ENCODE measurements at regions not wholly inside any gene's neighbourhood (a gene's known extent, or its start where the extent isn't known, plus 50 kb on each side); places are given as distances from the start of the nearest gene placed in this dataset.
"Not testable (repeated sequence)": the region's sequence is repeated elsewhere in the genome, so short reads cannot be mapped to it uniquely, and the experiment has no call there.

DNA sequence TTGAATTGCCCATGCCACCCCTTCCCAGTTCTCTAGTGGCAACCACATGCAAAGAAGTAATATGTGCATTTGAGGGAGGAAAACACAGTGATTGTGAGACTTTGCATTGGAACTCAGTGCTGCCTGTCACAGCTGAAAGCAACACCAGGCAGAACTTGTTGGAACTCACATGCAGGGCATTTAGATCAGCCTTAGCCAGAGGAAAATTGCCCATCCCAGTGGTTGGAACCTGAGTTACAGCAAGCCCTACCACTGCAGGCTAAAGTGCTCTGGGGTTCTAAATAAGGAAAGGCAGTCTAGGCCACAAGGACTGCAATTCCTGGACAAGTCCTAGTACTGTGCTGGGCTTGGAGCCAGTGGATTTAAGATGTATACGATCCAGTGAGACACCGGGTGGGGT, 245.3 kb upstream of the UFL1 start:
- no peak for DNase-seq

DNA sequence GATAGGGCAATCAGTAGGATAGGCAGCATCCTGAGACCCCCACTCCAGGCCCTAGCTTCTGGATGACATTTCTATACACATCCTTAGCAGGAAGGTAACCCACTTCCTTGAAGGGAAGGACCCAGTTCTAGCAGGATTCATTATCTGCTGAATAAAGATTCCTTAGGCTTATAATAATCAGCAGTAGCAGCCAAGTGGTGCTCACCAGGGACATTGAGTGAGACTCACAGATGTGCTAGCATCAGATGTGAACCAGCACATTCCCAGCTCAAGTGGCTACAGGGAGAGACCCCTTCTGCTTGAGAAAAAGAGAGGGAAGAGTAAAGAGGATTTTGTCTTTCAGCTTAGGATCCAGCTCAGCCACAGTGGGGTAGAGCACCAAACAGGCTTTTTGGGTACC, 244.8 kb upstream of the UFL1 start:
- no peak for DNase-seq

DNA sequence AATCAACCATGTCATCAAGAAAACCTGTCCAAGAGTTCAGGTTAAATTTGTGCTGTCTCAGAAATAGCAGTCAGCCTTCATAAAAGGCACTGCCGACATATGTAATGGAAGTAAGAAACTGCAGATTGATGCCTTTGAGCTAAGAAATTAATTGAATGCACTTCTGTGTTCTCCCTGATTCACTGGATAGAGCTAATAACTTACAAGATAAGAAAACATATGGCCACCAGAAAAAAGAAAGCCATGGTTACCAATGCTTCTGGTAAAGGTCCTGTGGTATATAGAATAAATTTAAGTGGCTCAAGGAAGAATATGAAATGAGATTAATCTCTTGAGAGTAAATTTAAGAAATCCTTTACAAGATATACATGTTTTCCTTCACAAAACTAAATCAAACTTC, 242.5 kb upstream of the UFL1 start:
- no peak for DNase-seq

DNA sequence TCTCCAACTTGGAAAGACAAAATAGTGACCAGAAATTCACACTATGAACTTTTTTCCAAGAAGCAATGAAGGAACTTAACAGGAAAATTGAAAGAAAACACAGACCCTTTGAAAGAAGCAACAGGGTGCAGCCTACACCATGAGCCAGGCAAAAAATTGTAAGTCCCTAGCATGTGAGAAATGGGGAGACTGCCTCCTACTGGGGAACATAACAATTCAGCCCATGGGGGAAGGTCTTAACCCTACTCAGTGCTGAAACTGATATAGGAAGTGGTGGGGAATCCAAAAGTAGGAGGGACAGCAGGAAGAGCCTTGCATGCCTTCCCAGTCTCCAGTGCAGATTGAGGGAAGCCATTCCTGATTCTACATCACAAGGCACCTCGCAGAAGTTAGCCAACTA, 235.1 kb upstream of the UFL1 start:
- DNase-seq, result no peak

DNA sequence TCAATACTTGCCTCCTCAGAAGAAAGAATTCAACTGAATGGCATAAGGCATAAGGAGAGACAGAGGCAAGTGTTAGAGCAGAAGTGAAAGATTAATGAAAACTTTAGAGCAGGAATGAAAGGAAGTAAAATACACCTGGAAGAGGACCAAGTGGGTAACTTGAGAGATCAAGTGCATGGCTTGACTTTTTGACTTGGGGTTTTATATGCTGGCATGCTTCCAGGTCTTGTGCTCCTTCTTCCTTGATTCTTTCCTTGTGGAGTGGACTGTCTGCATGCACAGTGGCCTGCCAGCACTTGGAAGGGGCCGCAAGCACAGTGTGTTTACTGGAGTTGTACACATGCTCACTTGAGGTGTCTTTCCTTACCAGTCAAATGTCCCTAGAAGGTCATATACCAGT, 222.1 kb upstream of the UFL1 start:
- DNase-seq, result no peak

DNA sequence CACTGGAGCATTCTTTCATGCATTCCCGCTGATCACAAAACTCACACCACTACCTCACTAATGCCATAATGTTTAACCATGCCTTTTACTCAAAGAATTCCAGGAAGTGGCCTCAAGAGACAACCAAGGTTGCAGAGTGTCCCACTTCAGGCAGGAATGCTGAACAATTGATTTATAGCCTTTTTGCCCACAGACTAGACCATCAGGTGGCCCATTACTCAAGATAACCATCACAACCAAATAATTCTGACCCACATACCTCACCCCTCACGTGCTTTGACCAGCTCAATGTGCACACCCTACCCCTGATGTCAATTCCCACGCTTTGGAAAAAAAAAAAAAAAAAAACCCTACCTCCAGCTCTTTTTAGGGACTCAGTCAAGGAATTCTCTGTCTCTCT, 220.6 kb upstream of the UFL1 start:
- DNase-seq, result no peak

DNA sequence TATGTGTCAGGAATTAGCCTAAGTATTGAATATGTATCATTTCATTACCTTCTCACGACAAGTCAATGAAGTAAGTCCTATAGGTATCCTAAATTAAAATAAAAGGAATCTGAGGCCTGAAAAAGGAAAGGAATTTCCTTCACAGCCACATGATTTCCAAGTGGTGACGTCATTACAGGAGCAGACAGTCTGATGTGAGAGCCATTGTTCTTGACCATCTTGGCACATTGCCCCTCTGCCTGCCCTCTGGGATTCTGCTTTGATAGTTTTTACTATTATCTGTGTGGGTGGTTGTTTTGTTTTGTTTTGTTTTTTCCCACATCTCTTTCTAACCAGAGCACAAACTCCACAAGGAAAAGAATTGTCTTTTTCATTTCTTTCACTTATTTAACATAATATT, 219.8 kb upstream of the UFL1 start:
- DNase-seq, result peak in 9 of 56 donors; percentile 1 to 48 (median 9)

DNA sequence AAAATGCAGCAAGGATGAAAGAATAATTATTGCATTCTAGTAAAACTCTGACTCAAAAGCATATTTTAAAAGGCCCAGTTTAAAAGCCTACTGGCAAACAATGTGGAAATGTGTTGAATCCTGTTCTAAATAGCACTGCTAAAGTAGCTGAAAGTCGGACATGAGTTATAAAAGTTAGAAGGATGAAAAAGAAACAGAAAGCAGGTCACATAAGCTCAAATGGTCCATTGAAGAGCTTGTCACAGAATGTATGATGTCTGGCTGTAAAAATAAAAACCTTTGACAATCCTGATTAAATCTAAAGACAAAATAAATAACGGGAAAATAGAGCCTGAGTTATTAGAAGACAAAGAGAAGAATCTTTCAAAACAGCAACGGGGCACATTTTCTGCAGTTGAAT, 218.6 kb upstream of the UFL1 start:
- no peak for DNase-seq

DNA sequence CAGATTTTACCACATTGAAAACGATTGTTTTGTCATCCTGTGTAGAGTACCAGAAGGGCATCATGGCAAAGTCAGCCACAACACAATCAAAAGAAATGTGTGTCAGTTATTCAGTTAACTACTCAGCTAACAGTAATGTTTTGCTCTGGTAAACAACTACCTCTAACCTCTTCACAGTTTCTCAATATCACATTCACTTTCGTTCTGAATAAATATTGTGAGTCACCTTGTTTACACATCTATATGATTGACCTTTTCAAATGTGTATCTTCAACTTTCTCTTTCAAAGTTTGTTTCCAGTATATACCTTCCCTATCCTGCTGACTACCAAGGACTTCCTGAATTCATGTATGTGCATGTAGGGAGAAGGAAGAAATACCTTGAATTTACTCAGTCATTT, 216.6 kb upstream of the UFL1 start:
- no peak for DNase-seq

DNA sequence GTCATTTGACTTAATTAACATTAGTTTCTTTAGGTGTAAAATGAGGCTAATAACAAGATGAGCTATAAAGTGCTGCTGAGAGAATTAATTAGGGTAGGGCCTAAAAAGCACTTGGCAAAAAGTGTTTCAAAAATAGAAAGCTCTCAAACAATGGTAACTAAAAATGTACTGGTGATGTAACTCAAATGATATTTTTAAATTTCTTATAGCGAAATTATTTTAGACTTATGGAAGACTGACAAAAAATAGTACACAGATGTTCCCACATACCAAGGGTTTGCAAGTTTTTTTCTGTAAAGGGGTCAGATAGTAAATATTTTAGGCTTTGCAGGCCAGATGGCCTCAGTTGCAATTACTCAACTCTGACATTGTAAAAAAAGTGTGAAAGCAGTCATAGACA, 190.7 kb upstream of the UFL1 start:
- no peak for DNase-seq

DNA sequence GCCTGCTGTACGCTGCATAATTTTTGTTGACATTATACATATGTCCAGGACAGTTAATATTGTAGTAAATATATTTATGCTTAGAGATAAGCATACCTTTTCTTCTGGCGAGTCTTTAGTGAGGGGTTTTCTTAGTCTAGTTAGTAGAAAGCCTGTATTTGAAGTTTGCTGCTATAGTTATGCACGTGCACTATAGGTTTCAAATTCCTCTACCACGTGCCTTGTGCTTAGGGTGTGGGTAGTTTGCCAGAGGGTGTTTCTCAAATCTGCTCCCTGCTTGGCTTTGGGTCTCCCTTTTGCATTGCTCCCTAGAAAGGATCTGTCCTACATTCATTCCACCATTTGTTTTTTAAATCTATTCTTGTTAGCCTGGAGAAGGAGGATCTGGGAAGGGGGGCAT, 181.4 kb upstream of the UFL1 start:
- no peak for DNase-seq

DNA sequence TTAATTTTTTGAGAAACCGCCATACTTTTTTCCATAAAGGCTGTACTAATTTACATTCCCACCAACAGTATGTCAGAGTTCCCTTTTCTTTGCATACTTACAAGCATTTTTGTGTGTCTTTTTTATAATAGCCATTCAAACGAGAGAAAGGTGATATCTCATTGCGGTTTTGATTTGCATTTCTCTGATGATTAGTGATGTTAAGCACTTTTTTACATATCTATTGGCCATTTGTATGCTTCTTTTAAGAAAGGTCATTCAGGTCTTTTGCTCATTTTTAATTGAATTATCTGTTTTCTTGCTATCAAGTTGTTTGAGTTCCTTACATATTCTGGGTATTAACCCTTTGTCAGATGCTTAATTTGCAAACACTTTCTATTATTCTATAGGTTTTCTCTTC, 176.1 kb upstream of the UFL1 start:
- DNase-seq, result no peak

DNA sequence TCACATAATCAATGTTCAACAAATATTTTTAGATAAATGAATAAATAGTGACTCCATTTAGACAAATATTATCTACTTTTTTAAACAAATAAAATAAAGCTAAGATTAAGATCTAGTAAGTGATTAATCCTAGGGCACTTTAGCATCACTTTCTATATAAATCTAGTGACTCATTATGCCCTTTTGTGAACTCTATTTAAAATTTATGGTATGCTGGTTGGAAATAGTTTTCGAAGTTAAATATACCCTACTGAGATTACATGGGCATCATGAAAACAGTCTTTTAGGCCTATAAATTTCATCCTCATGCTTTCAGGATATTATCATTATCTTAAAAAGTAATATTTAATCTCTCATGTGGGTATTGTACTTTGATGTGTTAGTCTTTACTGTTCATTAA, 140.4 kb upstream of the UFL1 start:
- no peak for DNase-seq

DNA sequence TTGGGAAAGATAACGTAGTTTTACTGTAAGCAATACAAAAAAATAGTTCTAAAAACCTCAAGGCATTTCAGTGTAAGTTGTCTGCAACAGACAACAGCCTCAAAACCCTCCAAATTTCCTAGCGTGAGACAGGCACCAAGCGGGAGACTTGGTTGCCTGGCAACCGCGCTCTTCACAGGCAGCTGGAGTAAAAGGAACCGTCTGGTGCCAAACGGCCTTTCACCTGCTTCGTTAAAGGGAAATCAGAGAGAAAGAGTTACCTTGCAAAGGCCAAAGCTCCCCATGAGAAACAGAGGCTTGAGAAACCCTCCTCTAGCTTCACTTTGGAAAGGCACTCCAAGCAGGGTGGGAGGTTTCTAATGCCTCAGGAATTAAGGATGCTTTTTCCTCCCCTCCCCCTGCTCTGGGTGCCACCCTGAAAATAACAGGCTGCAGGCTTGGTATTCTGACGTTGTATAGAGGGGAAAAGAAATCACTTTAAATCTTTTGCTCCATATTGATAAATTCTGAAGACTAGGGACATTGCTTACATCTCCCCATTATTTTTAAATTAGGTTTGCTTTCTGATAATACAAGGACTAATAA, 129.7 kb upstream of the UFL1 start:
- DNase-seq, result peak in 50 of 56 donors; percentile 1 to 80 (median 33)

DNA sequence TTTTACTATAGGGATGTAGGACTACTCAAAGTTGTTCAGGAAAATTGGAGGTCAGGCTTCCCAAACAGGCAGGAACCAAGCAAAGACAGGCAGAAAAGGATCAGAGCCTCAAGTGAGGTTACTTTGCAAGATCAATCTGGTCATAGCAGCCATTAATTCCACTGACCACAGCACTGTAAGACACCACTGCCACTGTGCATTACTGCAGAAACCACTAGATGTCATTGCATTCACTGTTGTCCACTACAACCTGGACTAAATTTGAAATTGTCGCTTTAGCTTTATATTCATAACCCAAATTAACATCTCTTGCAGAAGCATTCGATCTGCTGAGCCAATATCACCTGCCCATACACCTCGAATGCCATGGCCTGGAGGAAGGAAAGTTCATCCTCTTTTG, 126.9 kb upstream of the UFL1 start:
- peak in 6 of 56 donors; percentile 0 to 12 (median 2) for DNase-seq

DNA sequence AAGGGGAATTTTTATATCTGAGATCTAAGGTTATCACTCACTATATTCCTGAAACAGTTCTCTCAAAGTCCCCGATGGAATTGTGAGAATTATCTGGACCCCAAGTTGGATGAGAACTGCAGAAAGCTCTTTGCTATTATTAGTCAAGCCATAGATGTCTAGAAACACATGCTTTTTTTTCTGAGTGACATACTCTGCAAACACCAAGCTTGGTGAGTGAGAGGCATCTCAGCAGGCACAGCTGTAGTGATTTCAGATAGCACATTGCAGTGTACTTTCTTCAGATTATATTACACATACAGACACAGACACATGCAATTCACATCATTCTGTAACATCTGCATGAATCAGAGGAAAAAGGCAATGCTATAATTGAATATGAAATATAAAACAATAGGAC, 111.1 kb upstream of the UFL1 start:
- no peak for DNase-seq

DNA sequence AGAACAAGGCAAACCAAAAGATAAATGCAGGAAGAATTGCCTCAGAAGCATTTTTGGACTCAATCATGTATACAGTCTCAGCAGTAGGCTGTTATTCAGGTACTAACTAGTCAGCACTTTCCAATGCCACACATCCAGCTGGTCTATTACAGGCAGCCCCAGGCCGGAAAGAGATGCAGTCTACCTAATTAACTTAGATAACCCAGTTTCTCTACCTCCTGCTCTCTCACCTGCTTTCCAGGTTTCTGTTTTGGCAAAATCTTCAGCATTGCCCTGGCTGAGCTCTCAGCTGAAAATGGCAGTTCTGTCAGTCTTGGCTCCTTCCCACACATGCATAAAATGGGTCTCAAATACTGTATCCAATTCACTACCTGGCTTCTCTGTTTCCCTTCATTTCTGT, 101.3 kb upstream of the UFL1 start:
- no peak for DNase-seq

DNA sequence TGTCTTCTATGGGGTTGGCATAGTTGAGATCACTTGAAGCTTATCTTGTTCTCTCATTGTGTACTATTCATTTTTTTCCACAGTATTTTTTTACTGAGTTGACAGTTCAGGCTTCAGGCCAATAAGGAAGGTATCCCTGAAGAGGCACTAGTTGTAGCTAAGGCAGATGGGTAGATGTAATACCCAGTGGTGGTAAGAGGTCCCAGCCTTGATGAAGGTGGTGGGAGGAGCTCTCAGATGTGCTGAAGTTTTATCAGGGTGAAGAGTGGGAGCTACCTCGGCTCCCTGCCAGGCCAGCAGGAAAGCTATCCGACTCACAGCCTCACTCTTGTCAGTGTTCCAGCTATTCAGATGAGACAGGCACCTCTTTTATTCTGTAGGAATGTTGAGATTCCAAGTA, 87.7 kb upstream of the UFL1 start:
- DNase-seq, result no peak

DNA sequence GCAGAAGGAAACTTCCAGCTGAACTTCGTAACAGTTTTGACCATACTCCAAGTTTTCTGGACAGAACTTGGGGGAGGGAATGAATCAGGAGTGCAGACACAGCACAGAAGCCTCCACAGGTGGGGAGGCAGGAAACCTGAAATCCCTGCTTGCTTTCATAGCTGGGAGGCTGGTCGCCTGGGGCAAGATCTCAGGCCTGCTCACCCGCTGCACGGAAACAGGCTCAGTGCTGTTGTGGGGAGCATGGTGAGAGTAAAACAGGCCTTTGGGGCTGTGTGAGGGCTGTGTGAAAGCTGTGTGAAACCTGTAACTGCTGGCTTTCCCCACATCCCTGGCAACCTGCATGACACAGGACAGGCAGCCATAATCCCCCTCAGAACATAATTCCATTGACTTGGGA, 85.2 kb upstream of the UFL1 start:
- no peak for DNase-seq

DNA sequence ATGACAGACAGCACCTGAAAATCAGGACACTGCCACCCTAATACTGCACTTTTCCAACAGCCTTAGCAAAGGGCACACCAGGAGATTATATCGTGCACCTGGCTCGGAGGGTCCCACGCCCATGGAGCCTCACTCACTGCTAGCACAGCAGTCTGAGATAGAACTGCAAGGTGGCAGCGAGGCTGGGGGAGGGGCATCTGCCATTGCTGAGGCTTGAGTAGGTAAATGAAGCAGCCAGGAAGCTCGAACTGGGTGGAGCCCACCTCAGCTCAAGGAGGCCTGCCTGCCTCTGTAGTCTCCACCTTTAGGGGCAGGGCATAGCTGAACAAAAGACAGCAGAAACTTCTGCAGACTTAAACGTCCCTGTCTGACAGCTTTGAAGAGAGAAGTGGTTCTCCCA, 84.4 kb upstream of the UFL1 start:
- DNase-seq, result not testable (repeated sequence)

DNA sequence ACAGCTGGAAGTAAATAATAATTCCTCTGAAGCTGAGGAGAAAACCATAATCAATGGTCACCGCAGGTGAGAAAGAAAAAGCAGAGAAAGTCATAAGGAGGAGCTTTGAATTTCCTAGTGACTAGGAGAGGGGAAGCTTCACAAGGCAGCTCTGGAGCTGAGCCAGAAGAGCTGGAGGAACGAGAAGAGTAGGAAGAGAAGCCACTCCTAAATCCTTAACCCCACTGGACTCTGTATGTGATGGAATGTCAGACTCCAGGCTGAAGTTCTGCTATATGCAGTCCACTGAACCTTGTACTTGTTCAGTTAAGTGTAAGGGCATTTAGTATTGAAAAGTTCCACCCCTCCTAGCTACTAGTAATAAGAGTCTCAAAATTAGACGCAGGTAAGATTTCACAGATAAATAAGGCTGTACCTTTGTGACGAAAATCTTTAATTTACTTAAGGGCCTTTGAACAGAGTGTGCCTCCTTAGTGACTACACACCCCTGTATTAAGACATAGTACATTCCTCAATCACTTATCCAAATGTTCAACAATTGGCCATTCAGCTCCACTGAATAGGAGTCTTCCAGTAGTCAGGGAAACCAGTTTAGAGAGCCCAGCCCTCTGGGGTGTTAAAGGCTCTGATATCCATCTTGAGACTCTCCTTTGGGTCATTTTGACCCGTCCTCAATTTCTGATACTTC, 71.4 kb upstream of the UFL1 start:
- peak in 5 of 56 donors; percentile 1 to 20 (median 7) for DNase-seq

DNA sequence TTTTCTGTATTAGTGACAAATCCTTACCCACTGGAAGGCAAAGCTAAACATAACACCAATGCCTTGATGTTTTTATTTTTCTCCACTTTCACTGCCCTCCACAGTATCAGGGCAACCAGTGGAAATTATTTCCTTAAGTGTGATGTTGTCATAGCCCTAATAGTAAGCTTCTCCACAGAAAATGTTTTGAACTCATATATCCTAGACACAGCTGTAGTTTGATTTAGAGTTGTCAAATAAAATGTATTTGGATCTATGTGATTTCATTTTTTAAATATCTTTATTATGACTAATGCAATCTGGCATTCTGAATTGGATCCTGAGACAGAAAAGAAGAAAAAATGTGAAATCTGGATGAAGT, 70.9 kb upstream of the UFL1 start:
- DNase-seq, result no peak

DNA sequence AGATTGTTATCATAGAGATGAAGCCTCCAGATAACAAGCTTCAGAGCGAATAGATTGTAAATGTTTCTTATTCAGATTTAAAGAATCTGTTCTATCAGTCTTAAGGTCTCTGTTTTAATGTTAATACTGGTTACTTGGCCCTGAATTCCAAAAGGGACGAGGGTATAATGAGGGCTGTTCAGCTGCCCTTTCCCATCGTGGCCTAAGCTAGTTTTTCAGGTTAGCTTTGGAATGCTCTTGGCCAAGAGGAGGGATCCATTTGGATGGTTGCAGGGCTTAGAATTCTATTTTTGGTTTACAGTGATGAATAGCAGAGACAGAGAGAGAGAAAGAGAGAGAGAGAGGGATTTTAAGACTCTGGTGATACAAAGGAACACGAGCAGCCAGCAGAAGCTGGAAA, 62.8 kb upstream of the UFL1 start:
- DNase-seq, result no peak

Measured in nucleus accumbens (tissue), 56 donors.